Loucy (cell line): ENCODE measurements at regions not wholly inside any gene's neighbourhood (a gene's known extent, or its start where the extent isn't known, plus 50 kb on each side); places are given as distances from the start of the nearest gene placed in this dataset.

ENCODE experiments used
- CTCF ChIP-seq: fragments of 200-600 bp; sonication (generic); conservative IDR thresholded peaks from 2 replicates; pipeline ENCODE4 v1.5.1; 2014; ENCODE audit warnings: mild to moderate bottlenecking, antibody characterized with exemption, low read length
- EZH2phosphoT487 ChIP-seq: fragments of 200-600 bp; IDR thresholded peaks from 2 replicates; pipeline ENCODE4 v1.6.1; 2018; ENCODE audit warnings: antibody characterized with exemption, mild to moderate bottlenecking, moderate library complexity, borderline replicate concordance

DNA sequence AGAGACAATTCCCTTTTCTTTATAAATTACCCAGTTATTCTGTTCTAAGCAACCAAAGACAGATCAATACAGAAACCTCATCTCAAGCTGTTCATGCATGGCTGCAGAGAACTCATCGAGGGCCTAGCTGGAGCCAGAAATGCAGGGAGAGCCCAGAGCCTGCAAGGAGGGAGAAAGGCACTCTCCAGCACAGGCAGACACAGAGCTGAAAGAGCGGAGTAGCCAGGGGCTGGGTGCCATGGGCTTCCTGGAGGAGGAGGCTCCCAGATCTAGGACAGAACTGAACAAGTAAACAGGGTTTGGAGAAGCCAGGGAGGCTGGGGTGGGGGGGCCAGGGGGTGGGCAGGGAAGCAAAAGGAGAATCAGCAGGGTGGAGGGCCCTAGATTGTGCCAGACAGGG is 144.2 kb upstream of the ZNF507 start:
- TF ChIP-seq EZH2phosphoT487 (no peak), CTCF (no peak)
